Lower leg skin (tissue), 4 donors: ENCODE measurements at regions not wholly inside any gene's neighbourhood (a gene's known extent, or its start where the extent isn't known, plus 50 kb on each side); places are given as distances from the start of the nearest gene placed in this dataset.

Source experiments
- DNase-seq, 2 donors: peaks; one replicate each; pipeline ENCODE4 v3.0.0-alpha.2; 2019; ENCODE audit warnings: low spot score in 2 of 2
- H3K4me3 ChIP-seq: fragments of 200-600 bp; sonication (generic); 2 replicates; pipeline ENCODE4 v1.5.1; 2017; ENCODE audit warnings: mild to moderate bottlenecking, low read depth; ENCODE audit not compliant: poor library complexity, severe bottlenecking
- CTCF ChIP-seq, 3 donors: fragments of 450-650 bp; IDR thresholded peaks; one replicate each; pipeline ENCODE4 v1.5.1; 2016; ENCODE audit warnings: antibody characterized with exemption in 3 of 3, mild to moderate bottlenecking in 3 of 3, moderate library complexity in 2 of 3
- POLR2A ChIP-seq, 2 donors: fragments of 450-650 bp; IDR thresholded peaks; one replicate each; pipeline ENCODE4 v1.6.1; 2016 to 2017; ENCODE audit warnings: antibody characterized with exemption in 2 of 2, mild to moderate bottlenecking in 1 of 2, moderate library complexity in 1 of 2
- WGBS, 2 donors: methylation state at CpG; one replicate each; pipeline ENCODE4 v1.1.5; 2018; 5-methylcytosine and 5-hydroxymethylcytosine counted together
- intact Hi-C: fragments of 100-400 bp; cut with DNase I; formaldehyde crosslinking; loops from one replicate; pipeline ENCODE4 v1.15.0; 2023; ENCODE audit warnings: low total_unique reads

- H3K4me3 ChIP-seq: no peak overlapping the region
- no peak for TF ChIP-seq CTCF (IDR thresholded peaks at IDR 0.05)
- no peak for TF ChIP-seq POLR2A (IDR thresholded peaks at IDR 0.05)
- intact Hi-C loops: no loop called here
- WGBS, 2 donors: 94 to 96% methylated on average over 5 of the region's 5 CpGs
- no peak for DNase-seq
These were observed 323.0 kb downstream of the UTRN start for GRCh38 chr6:144607998-144608735.

DNA sequence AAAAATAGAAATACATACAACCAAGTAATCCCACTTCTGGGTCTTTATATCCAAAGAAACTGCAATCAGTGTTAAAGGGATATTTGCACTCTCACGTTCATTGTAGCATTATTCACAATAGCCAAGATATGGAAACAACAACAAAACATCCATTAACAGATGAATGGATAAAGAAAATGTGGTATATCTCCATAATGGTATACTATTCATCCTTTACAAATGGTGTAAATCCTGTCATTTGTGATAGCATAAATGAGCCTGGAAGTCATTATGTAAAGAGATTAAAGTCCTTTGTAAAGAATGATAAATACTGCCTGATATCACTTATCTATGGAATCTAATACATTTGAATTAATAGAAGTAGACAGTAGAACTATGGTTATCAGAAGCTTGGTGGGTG lies 327.7 kb downstream of the UTRN start:
- WGBS, 2 donors: 90 to 93% methylated on average over 1 of the region's 1 CpG
- intact Hi-C loops: no loop called here
- H3K4me3 ChIP-seq: no peak overlapping the region
- DNase-seq: no peak
- TF ChIP-seq POLR2A (IDR thresholded peaks at IDR 0.05) (no peak), CTCF (IDR thresholded peaks at IDR 0.05) (no peak)

DNA sequence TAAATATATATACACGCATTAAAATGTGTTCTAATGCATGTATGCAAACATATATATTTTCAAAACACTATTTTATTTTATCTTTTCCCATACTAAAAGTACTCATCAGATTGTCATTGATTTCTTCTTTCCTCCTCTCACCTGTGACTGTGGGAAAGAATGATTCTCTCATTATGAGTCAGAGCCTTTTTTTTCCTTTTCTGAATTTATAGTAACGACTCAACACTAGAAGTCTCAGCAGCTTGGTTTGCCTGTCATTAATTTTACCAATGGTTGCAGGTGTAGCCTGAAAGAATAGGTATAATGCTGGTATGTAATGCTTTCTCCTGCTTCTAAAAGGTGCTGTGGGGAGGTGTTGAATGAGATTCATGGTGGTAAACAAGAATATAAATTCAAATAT lies 328.7 kb downstream of the UTRN start:
- DNase-seq: no peak
- no peak overlapping the region for H3K4me3 ChIP-seq
- WGBS, 2 donors: 54 to 75% methylated on average over 2 of the region's 2 CpGs
- TF ChIP-seq CTCF (IDR thresholded peaks at IDR 0.05) (no peak), POLR2A (IDR thresholded peaks at IDR 0.05) (no peak)
- intact Hi-C loops: no loop called here

DNA sequence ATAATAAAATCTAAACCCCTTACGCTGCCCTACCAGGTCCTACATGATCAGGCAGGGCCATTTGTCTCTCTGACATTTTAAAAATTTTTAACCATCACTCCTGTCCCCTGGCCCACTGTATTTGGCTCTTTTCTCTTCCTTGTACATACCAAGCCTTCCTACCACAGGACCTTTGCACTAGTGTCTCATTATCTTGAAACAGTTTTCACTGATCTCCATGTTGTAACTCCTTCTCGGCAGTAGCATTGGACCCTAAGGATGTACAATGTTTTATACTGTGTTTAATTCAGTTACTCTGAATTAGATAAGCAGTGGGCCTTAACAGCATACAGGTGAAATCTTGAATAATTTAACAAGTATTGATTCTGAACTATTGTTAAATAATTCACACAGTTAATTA lies 330.7 kb downstream of the UTRN start:
- WGBS, 2 donors: 100% methylated on average over 2 of the region's 2 CpGs
- DNase-seq: no peak
- H3K4me3 ChIP-seq: no peak overlapping the region
- intact Hi-C loops: no loop called here
- TF ChIP-seq POLR2A (IDR thresholded peaks at IDR 0.05) (no peak), CTCF (IDR thresholded peaks at IDR 0.05) (no peak)

DNA sequence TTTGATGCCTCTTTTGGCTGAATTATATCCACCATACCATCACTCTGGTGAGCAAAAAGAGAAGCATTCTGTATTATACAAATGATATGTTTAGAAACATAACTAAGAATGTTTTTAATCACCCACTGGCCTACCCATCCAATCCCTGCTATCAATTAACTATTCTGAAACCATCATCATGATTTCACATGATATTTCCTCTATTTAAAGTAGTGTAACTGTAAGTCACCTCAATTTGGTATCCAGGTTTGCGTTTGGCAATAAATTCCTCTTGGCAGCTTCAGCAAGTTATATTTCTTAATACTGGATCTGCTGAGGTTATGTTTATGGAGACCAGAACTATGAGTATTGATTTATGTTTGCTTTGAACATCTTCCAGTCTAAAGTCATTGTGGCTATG lies 332.1 kb downstream of the UTRN start:
- no peak for TF ChIP-seq POLR2A (IDR thresholded peaks at IDR 0.05)
- intact Hi-C loops: no loop called here
- DNase-seq: no peak
- 66 to 69% methylated on average over 1 of the region's 1 CpG for WGBS, 2 donors
- H3K4me3 ChIP-seq: no peak overlapping the region

DNA sequence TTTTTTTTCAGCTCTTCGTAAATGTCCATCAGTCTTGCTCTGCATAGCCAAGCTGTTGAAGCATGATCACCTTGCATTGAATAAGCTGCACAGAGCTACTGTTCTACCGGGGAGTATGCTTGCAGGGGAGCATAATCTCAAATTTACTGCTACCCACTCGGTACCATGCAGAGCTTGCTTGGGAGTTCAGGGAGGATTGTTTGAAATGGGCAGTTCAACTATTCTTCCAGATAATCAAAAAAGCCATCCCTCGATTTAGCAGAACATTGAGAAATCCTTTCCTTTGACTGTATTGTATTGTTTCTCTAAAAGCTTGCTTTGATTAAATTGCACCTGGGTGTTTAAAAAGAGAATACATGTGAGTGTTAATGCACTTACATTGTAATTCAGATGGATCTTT lies 332.6 kb downstream of the UTRN start:
- DNase-seq: no peak
- intact Hi-C loops: no loop called here
- TF ChIP-seq CTCF (IDR thresholded peaks at IDR 0.05) (no peak), POLR2A (IDR thresholded peaks at IDR 0.05) (no peak)
- no peak overlapping the region for H3K4me3 ChIP-seq
- WGBS, 2 donors: 84 to 87% methylated on average over 4 of the region's 4 CpGs
